Fibroblast of the aortic adventitia (primary cell): ENCODE measurements at regions not wholly inside any gene's neighbourhood (a gene's known extent, or its start where the extent isn't known, plus 50 kb on each side); places are given as distances from the start of the nearest gene placed in this dataset.

ENCODE experiments used
- DNase-seq: peaks from one replicate; pipeline ENCODE4 v3.0.0-alpha.2; 2010; ENCODE audit warnings: low read depth
- H3K4me3 ChIP-seq: 2 replicates; pipeline ENCODE4 v1.5.1; 2011; ENCODE audit warnings: low read depth, mild to moderate bottlenecking, control low read depth, low read length, moderate library complexity
- CTCF ChIP-seq: IDR thresholded peaks from 2 replicates; pipeline ENCODE4 v1.5.1; 2011; ENCODE audit warnings: mild to moderate bottlenecking, low read length, control low read depth, inconsistent platforms; ENCODE audit not compliant: insufficient read depth

GRCh38 chr1:58135821-58136321 is 410.7 kb downstream of the OMA1 start:
- TF ChIP-seq CTCF: no peak
- H3K4me3 ChIP-seq: no peak overlapping the region

GRCh38 chr1:58133562-58133961 is 413.0 kb downstream of the OMA1 start:
- no peak for DNase-seq
- no peak overlapping the region for H3K4me3 ChIP-seq
- no peak for TF ChIP-seq CTCF

More at GRCh38 chr1:58135821-58136321, 410.7 kb downstream of the OMA1 start:
- no peak for DNase-seq

- DNase-seq: no peak
- no peak overlapping the region for H3K4me3 ChIP-seq
- TF ChIP-seq CTCF: no peak
These were observed 423.5 kb downstream of the OMA1 start for GRCh38 chr1:58123051-58123450.

GRCh38 chr1:58119971-58120370 is 426.6 kb downstream of the OMA1 start:
- no peak for DNase-seq
- TF ChIP-seq CTCF: no peak
- no peak overlapping the region for H3K4me3 ChIP-seq

- DNase-seq: no peak
- no peak overlapping the region for H3K4me3 ChIP-seq
- TF ChIP-seq CTCF: no peak
These were observed 430.2 kb downstream of the OMA1 start for GRCh38 chr1:58116284-58116683.

GRCh38 chr1:58109646-58110200 is 436.8 kb downstream of the OMA1 start:
- no peak for TF ChIP-seq CTCF
- no peak overlapping the region for H3K4me3 ChIP-seq
- no peak for DNase-seq

GRCh38 chr1:58108783-58109182 is 437.7 kb downstream of the OMA1 start:
- no peak for DNase-seq
- TF ChIP-seq CTCF: no peak

More at GRCh38 chr1:58108783-58109182, 437.7 kb downstream of the OMA1 start:
- H3K4me3 ChIP-seq: no peak overlapping the region
